ENCODE measurements at regions not wholly inside any gene's neighbourhood (a gene's known extent, or its start where the extent isn't known, plus 50 kb on each side); places are given as distances from the start of the nearest gene placed in this dataset.

- no peak for TF ChIP-seq CTCF (conservative IDR thresholded peaks at IDR 0.05; ENCODE audit: low read length)
- TF ChIP-seq EZH2phosphoT487 (IDR thresholded peaks at IDR 0.05; ENCODE audit: borderline replicate concordance): no peak
Measured at GRCh38 chr5:108516785-108517184, 134.9 kb upstream of the FBXL17 start.

All from Loucy (cell line).